ENCODE measurements at regions not wholly inside any gene's neighbourhood (a gene's known extent, or its start where the extent isn't known, plus 50 kb on each side); places are given as distances from the start of the nearest gene placed in this dataset.

- TF ChIP-seq CTCF (IDR thresholded peaks at IDR 0.05; ENCODE audit: low read length): no peak
- TF ChIP-seq EZH2 (IDR thresholded peaks at IDR 0.05; ENCODE audit: borderline replicate concordance, low read length): no peak
These were observed 828.1 kb downstream of the MCTP2 start for GRCh38 chr15:95059346-95059905.
